ENCODE measurements at regions not wholly inside any gene's neighbourhood (a gene's known extent, or its start where the extent isn't known, plus 50 kb on each side); places are given as distances from the start of the nearest gene placed in this dataset.

- no peak for ATAC-seq
- Histone ChIP-seq H3K27me3 (no peaks in the 10 kb centered on the region), H3K9me3 (no peaks in the 10 kb centered on the region), H3K36me3 (replicated peaks in 1 of 2; ENCODE audit: insufficient read depth in 1 of 2, low read depth in 2 of 2) (no peaks in the 10 kb centered on the region), H3K4me3 (no peak overlapping the region), H3K27ac (no peak overlapping the region), H3K4me1 (no peaks in the 10 kb centered on the region)
- intact Hi-C loops (cut with DNase I): no loop called here
- TF ChIP-seq CTCF (IDR thresholded peaks at IDR 0.05) (no peak), POLR2A (IDR thresholded peaks at IDR 0.05) (no peak)
- WGBS, 2 donors: 38 to 41% methylated on average over 4 of the region's 4 CpGs
- DNase-seq: no peak
These were observed 868.6 kb downstream of the OTOL1 start for GRCh38 chr3:162365066-162365719.

DNA sequence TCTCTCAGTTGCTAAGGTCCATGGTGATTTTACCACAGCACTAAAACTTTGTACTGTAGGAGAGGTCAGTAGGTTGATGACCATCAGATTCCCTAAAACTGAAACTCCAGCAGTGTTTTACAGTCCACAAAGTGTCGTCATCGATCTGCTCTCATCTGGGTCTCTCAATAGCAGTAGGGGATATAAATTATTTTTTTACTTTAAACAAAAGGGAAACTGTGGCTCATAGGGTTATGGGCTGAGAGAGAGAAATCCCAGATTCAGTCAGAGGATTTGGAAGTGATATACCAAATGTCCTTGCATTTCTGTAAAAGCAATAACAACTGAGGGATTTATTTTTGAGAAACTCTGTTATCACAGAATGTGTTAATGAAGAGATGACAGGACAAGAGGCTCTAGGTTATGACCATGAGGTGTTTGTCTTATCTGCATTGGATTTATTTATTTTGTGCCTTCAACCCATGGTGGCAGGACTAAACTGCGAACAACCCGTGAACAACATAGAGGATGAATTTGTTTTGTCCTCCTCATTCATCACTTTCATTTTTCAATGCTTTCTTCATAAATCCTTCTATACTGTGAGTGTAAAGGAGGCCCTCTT is 869.7 kb downstream of the OTOL1 start:
- Histone ChIP-seq H3K36me3 (replicated peaks in 1 of 2; ENCODE audit: insufficient read depth in 1 of 2, low read depth in 2 of 2) (no peaks in the 10 kb centered on the region), H3K27me3 (no peaks in the 10 kb centered on the region), H3K4me3 (no peak overlapping the region), H3K9me3 (no peaks in the 10 kb centered on the region), H3K27ac (no peak overlapping the region), H3K4me1 (no peaks in the 10 kb centered on the region)
- DNase-seq: no peak
- no peak for ATAC-seq
- no peak for TF ChIP-seq CTCF (IDR thresholded peaks at IDR 0.05)
- no peak for TF ChIP-seq POLR2A (IDR thresholded peaks at IDR 0.05)
- intact Hi-C loops (cut with DNase I): no loop called here
- 76% methylated on average over 4 of the region's 4 CpGs for WGBS, 2 donors

- Histone ChIP-seq H3K9me3 (no peaks in the 10 kb centered on the region), H3K36me3 (replicated peaks in 1 of 2; ENCODE audit: insufficient read depth in 1 of 2, low read depth in 2 of 2) (no peaks in the 10 kb centered on the region), H3K27ac (no peak overlapping the region), H3K27me3 (no peaks in the 10 kb centered on the region), H3K4me1 (no peaks in the 10 kb centered on the region), H3K4me3 (no peak overlapping the region)
- intact Hi-C loops (cut with DNase I): no loop called here
- DNase-seq: no peak
- TF ChIP-seq CTCF (IDR thresholded peaks at IDR 0.05): no peak
- no peak for TF ChIP-seq POLR2A (IDR thresholded peaks at IDR 0.05)
- no peak for ATAC-seq
- WGBS, 2 donors: 18 to 32% methylated on average over 3 of the region's 3 CpGs
These were observed 871.0 kb downstream of the OTOL1 start for GRCh38 chr3:162367429-162368260.

GRCh38 chr3:162368417-162368816 is 871.8 kb downstream of the OTOL1 start:
- intact Hi-C loops (cut with DNase I): no loop called here
- Histone ChIP-seq H3K27me3 (no peaks in the 10 kb centered on the region), H3K9me3 (no peaks in the 10 kb centered on the region), H3K4me1 (no peaks in the 10 kb centered on the region), H3K36me3 (replicated peaks in 1 of 2; ENCODE audit: insufficient read depth in 1 of 2, low read depth in 2 of 2) (no peaks in the 10 kb centered on the region), H3K4me3 (no peak overlapping the region), H3K27ac (no peak overlapping the region)
- DNase-seq (no peak), ATAC-seq (no peak)
- TF ChIP-seq POLR2A (IDR thresholded peaks at IDR 0.05) (no peak), CTCF (IDR thresholded peaks at IDR 0.05) (no peak)
- WGBS, 2 donors: 39 to 49% methylated on average over 4 of the region's 4 CpGs

Data from body of pancreas (tissue), 4 donors.